ENCODE measurements at regions not wholly inside any gene's neighbourhood (a gene's known extent, or its start where the extent isn't known, plus 50 kb on each side); places are given as distances from the start of the nearest gene placed in this dataset.

- H3K36me3 ChIP-seq (ENCODE audit: control insufficient read depth, insufficient read depth, low read length), result no peaks in the 10 kb centered on the region
- no peak overlapping the region for H3K27ac ChIP-seq (ENCODE audit: low read length)
- H3K9me3 ChIP-seq (ENCODE audit: control insufficient read depth, low read depth, low read length), result no peaks in the 10 kb centered on the region
- DNase-seq, result no peak
- no peaks in the 10 kb centered on the region for H3K27me3 ChIP-seq (ENCODE audit: control insufficient read depth, insufficient read depth, low read length)
- 100% methylated on average over 1 of the region's 3 CpGs for WGBS (ENCODE audit: insufficient coverage, low lambda C conversion rate)
- no peak overlapping the region for H3K4me3 ChIP-seq (ENCODE audit: low read length)
- no peaks in the 10 kb centered on the region for H3K4me1 ChIP-seq (ENCODE audit: control insufficient read depth, insufficient read depth, low read length)
These were observed 55.5 kb downstream of the TPBG start for GRCh38 chr6:82419132-82419581.

- no peaks in the 10 kb centered on the region for H3K36me3 ChIP-seq (ENCODE audit: control insufficient read depth, insufficient read depth, low read length)
- no peaks in the 10 kb centered on the region for H3K9me3 ChIP-seq (ENCODE audit: control insufficient read depth, low read depth, low read length)
- 40% methylated on average over 1 of the region's 1 CpG for WGBS (ENCODE audit: insufficient coverage, low lambda C conversion rate)
- no peak overlapping the region for H3K27ac ChIP-seq (ENCODE audit: low read length)
- no peak overlapping the region for H3K4me3 ChIP-seq (ENCODE audit: low read length)
- H3K27me3 ChIP-seq (ENCODE audit: control insufficient read depth, insufficient read depth, low read length), result no peaks in the 10 kb centered on the region
- no peaks in the 10 kb centered on the region for H3K4me1 ChIP-seq (ENCODE audit: control insufficient read depth, insufficient read depth, low read length)
- DNase-seq, result no peak
These were observed 56.2 kb downstream of the TPBG start for GRCh38 chr6:82419859-82420258.

GRCh38 chr6:82430611-82431010 is 67.0 kb downstream of the TPBG start:
- no peaks in the 10 kb centered on the region for H3K36me3 ChIP-seq (ENCODE audit: control insufficient read depth, insufficient read depth, low read length)

GRCh38 chr6:82436740-82437139 is 73.1 kb downstream of the TPBG start:
- H3K9me3 ChIP-seq (ENCODE audit: control insufficient read depth, low read depth, low read length), result no peaks in the 10 kb centered on the region
- H3K4me1 ChIP-seq (ENCODE audit: control insufficient read depth, insufficient read depth, low read length), result no peaks in the 10 kb centered on the region
- H3K4me3 ChIP-seq (ENCODE audit: low read length), result no peak overlapping the region
- no peaks in the 10 kb centered on the region for H3K27me3 ChIP-seq (ENCODE audit: control insufficient read depth, insufficient read depth, low read length)
- no CpG with 5 or more reads among the region's 2 CpGs for WGBS (ENCODE audit: insufficient coverage, low lambda C conversion rate)
- no peaks in the 10 kb centered on the region for H3K36me3 ChIP-seq (ENCODE audit: control insufficient read depth, insufficient read depth, low read length)
- no peak for DNase-seq
- no peak overlapping the region for H3K27ac ChIP-seq (ENCODE audit: low read length)

More at GRCh38 chr6:82430611-82431010, 67.0 kb downstream of the TPBG start:
- H3K27me3 ChIP-seq (ENCODE audit: control insufficient read depth, insufficient read depth, low read length), result no peaks in the 10 kb centered on the region
- no peak for DNase-seq
- no peaks in the 10 kb centered on the region for H3K9me3 ChIP-seq (ENCODE audit: control insufficient read depth, low read depth, low read length)
- no peaks in the 10 kb centered on the region for H3K4me1 ChIP-seq (ENCODE audit: control insufficient read depth, insufficient read depth, low read length)
- no peak overlapping the region for H3K27ac ChIP-seq (ENCODE audit: low read length)
- no peak overlapping the region for H3K4me3 ChIP-seq (ENCODE audit: low read length)

- Histone ChIP-seq H3K4me3 (ENCODE audit: low read length) (no peak overlapping the region), H3K27me3 (ENCODE audit: control insufficient read depth, insufficient read depth, low read length) (no peaks in the 10 kb centered on the region), H3K4me1 (ENCODE audit: control insufficient read depth, insufficient read depth, low read length) (no peaks in the 10 kb centered on the region), H3K36me3 (ENCODE audit: control insufficient read depth, insufficient read depth, low read length) (no peaks in the 10 kb centered on the region), H3K9me3 (ENCODE audit: control insufficient read depth, low read depth, low read length) (no peaks in the 10 kb centered on the region), H3K27ac (ENCODE audit: low read length) (no peak overlapping the region)
- no peak for DNase-seq
These were observed 74.1 kb downstream of the TPBG start for GRCh38 chr6:82437701-82438100.

- Histone ChIP-seq H3K4me1 (ENCODE audit: control insufficient read depth, insufficient read depth, low read length) (no peaks in the 10 kb centered on the region), H3K27ac (ENCODE audit: low read length) (no peak overlapping the region), H3K4me3 (ENCODE audit: low read length) (no peak overlapping the region), H3K36me3 (ENCODE audit: control insufficient read depth, insufficient read depth, low read length) (no peaks in the 10 kb centered on the region), H3K9me3 (ENCODE audit: control insufficient read depth, low read depth, low read length) (no peaks in the 10 kb centered on the region), H3K27me3 (ENCODE audit: control insufficient read depth, insufficient read depth, low read length) (no peaks in the 10 kb centered on the region)
- WGBS (ENCODE audit: insufficient coverage, low lambda C conversion rate), result 95% methylated on average over 2 of the region's 3 CpGs
- DNase-seq, result no peak
These were observed 77.6 kb downstream of the TPBG start for GRCh38 chr6:82441047-82441855.

GRCh38 chr6:82442061-82442719 is 78.6 kb downstream of the TPBG start:
- DNase-seq, result no peak
- no peaks in the 10 kb centered on the region for H3K4me1 ChIP-seq (ENCODE audit: control insufficient read depth, insufficient read depth, low read length)
- no peaks in the 10 kb centered on the region for H3K27me3 ChIP-seq (ENCODE audit: control insufficient read depth, insufficient read depth, low read length)
- no peaks in the 10 kb centered on the region for H3K36me3 ChIP-seq (ENCODE audit: control insufficient read depth, insufficient read depth, low read length)
- 100% methylated on average over 1 of the region's 7 CpGs for WGBS (ENCODE audit: insufficient coverage, low lambda C conversion rate)
- H3K4me3 ChIP-seq (ENCODE audit: low read length), result no peak overlapping the region
- no peak overlapping the region for H3K27ac ChIP-seq (ENCODE audit: low read length)
- no peaks in the 10 kb centered on the region for H3K9me3 ChIP-seq (ENCODE audit: control insufficient read depth, low read depth, low read length)

GRCh38 chr6:82458147-82458546 is 94.5 kb downstream of the TPBG start:
- H3K4me1 ChIP-seq (ENCODE audit: control insufficient read depth, insufficient read depth, low read length), result no peaks in the 10 kb centered on the region
- peaks cover 9% of the 10 kb centered on the region for H3K9me3 ChIP-seq (ENCODE audit: control insufficient read depth, low read depth, low read length)
- H3K4me3 ChIP-seq (ENCODE audit: low read length), result no peak overlapping the region
- no peaks in the 10 kb centered on the region for H3K27me3 ChIP-seq (ENCODE audit: control insufficient read depth, insufficient read depth, low read length)
- H3K27ac ChIP-seq (ENCODE audit: low read length), result no peak overlapping the region
- no peak for DNase-seq
- no peaks in the 10 kb centered on the region for H3K36me3 ChIP-seq (ENCODE audit: control insufficient read depth, insufficient read depth, low read length)

GRCh38 chr6:82458705-82459104 is 95.1 kb downstream of the TPBG start:
- H3K4me3 ChIP-seq (ENCODE audit: low read length), result no peak overlapping the region
- H3K27ac ChIP-seq (ENCODE audit: low read length), result no peak overlapping the region
- no peaks in the 10 kb centered on the region for H3K36me3 ChIP-seq (ENCODE audit: control insufficient read depth, insufficient read depth, low read length)
- H3K27me3 ChIP-seq (ENCODE audit: control insufficient read depth, insufficient read depth, low read length), result no peaks in the 10 kb centered on the region
- no peaks in the 10 kb centered on the region for H3K4me1 ChIP-seq (ENCODE audit: control insufficient read depth, insufficient read depth, low read length)
- WGBS (ENCODE audit: insufficient coverage, low lambda C conversion rate), result no CpG with 5 or more reads among the region's 2 CpGs
- DNase-seq, result no peak
- H3K9me3 ChIP-seq (ENCODE audit: control insufficient read depth, low read depth, low read length), result peaks cover 9% of the 10 kb centered on the region

- H3K4me1 ChIP-seq (ENCODE audit: control insufficient read depth, insufficient read depth, low read length), result no peaks in the 10 kb centered on the region
- no peaks in the 10 kb centered on the region for H3K27me3 ChIP-seq (ENCODE audit: control insufficient read depth, insufficient read depth, low read length)
- no CpG with 5 or more reads among the region's 1 CpG for WGBS (ENCODE audit: insufficient coverage, low lambda C conversion rate)
- H3K9me3 ChIP-seq (ENCODE audit: control insufficient read depth, low read depth, low read length), result peaks cover 4% of the 10 kb centered on the region
- no peak overlapping the region for H3K27ac ChIP-seq (ENCODE audit: low read length)
- DNase-seq, result no peak
- no peaks in the 10 kb centered on the region for H3K36me3 ChIP-seq (ENCODE audit: control insufficient read depth, insufficient read depth, low read length)
- H3K4me3 ChIP-seq (ENCODE audit: low read length), result no peak overlapping the region
These were observed 97.9 kb downstream of the TPBG start for GRCh38 chr6:82461536-82461935.

- no peak for DNase-seq
- no peaks in the 10 kb centered on the region for H3K4me1 ChIP-seq (ENCODE audit: control insufficient read depth, insufficient read depth, low read length)
- no peak overlapping the region for H3K4me3 ChIP-seq (ENCODE audit: low read length)
- H3K27me3 ChIP-seq (ENCODE audit: control insufficient read depth, insufficient read depth, low read length), result no peaks in the 10 kb centered on the region
- no peaks in the 10 kb centered on the region for H3K36me3 ChIP-seq (ENCODE audit: control insufficient read depth, insufficient read depth, low read length)
- no peak overlapping the region for H3K27ac ChIP-seq (ENCODE audit: low read length)
- peaks cover 2% of the 10 kb centered on the region for H3K9me3 ChIP-seq (ENCODE audit: control insufficient read depth, low read depth, low read length)
These were observed 103.7 kb downstream of the TPBG start for GRCh38 chr6:82467338-82467737.
